Mononuclear cell (primary cell): ENCODE measurements at regions not wholly inside any gene's neighbourhood (a gene's known extent, or its start where the extent isn't known, plus 50 kb on each side); places are given as distances from the start of the nearest gene placed in this dataset.

ENCODE experiments used
- H3K27me3 ChIP-seq: 2 replicates; pipeline ENCODE4 v1.6.0; 2011; ENCODE audit warnings: low read length, control low read depth; ENCODE audit not compliant: insufficient read depth
- H3K4me1 ChIP-seq: 2 replicates; pipeline ENCODE4 v1.5.1; 2011; ENCODE audit warnings: mild to moderate bottlenecking, low read length, control low read depth; ENCODE audit not compliant: insufficient read depth
- H3K4me3 ChIP-seq: 2 replicates; pipeline ENCODE4 v1.5.1; 2011; ENCODE audit warnings: mild to moderate bottlenecking, low read length, moderate library complexity
- H3K9me3 ChIP-seq: 2 replicates; pipeline ENCODE4 v1.5.1; 2011; ENCODE audit warnings: low read depth, mild to moderate bottlenecking, control low read depth, low read length

DNA sequence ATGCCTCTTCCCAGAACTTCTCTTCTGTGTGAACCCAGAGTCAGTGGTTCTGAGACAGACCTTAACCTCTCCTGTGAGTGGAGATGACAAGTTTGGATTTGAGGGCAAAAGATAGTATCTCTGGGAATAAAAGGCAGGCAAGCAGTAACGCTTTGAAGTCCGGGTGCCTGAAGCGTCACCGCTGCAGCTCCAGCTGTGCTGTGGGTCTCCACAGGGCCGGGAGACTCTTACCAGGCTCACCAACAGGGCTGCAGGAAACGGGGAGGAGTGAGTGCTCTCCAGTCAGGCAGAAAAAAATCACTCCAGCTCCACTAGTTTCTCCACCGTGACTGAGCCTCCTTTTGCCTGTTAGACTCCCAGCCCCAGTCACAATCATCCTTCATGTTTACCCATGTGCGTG is 79.7 kb upstream of the MAP4K4 start:
- Histone ChIP-seq H3K9me3 (no peaks in the 10 kb centered on the region), H3K27me3 (no peaks in the 10 kb centered on the region), H3K4me3 (no peak overlapping the region), H3K4me1 (peaks cover 33% of the 10 kb centered on the region)

DNA sequence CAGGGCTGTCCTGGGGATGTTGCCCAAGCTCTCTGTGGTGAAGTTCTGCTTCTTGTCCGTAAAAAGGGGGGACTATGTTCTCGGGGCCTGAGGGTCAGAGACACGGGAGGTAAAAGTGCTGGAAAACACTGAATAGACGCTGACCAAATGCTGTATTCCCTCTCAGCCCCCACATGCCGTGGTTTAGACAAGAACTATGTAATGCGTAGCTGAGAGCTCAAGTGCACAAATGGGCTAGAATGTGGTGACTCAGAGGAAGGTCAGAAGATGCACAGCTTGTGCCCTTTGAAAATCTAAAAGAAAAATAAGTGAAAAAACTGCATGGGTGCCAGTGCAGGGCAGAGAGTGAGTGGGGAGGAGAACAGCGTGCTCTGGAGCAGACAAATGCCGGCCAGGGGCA is 80.3 kb upstream of the MAP4K4 start:
- peaks cover 28% of the 10 kb centered on the region for H3K4me1 ChIP-seq
- H3K9me3 ChIP-seq = no peaks in the 10 kb centered on the region
- H3K4me3 ChIP-seq = no peak overlapping the region
- no peaks in the 10 kb centered on the region for H3K27me3 ChIP-seq

- Histone ChIP-seq H3K9me3 (no peaks in the 10 kb centered on the region), H3K4me1 (peaks cover 12% of the 10 kb centered on the region), H3K27me3 (no peaks in the 10 kb centered on the region), H3K4me3 (no peak overlapping the region)
Measured at GRCh38 chr2:101614127-101614759, 83.3 kb upstream of the MAP4K4 start.

DNA sequence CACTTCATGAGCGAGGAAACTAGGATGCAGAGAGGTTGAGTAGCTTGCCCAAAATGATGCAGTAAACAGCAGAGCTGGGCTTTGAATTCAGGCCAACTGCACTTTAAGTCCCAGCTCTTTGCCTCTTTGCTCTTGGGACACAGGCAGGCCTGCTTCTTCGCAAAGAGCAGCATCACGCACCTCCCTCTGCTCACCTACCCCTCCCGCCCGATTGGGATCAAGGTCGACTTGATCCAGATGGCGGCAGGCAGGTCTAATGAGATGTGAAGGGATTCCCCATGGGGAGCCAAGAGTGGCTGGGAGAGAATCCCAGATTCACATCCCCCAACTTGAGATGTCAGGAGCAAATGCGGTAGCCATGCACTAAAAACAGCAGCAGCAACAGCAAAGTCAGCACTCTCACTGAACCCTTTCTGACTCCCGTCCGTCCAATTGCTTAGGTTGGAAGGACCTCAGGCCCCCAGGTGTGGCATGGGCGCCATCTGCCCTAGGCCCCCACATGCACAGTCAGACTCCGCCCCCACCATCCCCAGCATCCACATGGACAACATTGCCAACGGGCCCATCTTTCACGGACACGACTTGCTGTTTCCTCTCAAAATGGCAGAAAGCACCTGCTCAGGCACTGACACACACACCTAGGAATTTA is 84.3 kb upstream of the MAP4K4 start:
- Histone ChIP-seq H3K9me3 (no peaks in the 10 kb centered on the region), H3K4me3 (no peak overlapping the region), H3K4me1 (peaks cover 1% of the 10 kb centered on the region), H3K27me3 (no peaks in the 10 kb centered on the region)

DNA sequence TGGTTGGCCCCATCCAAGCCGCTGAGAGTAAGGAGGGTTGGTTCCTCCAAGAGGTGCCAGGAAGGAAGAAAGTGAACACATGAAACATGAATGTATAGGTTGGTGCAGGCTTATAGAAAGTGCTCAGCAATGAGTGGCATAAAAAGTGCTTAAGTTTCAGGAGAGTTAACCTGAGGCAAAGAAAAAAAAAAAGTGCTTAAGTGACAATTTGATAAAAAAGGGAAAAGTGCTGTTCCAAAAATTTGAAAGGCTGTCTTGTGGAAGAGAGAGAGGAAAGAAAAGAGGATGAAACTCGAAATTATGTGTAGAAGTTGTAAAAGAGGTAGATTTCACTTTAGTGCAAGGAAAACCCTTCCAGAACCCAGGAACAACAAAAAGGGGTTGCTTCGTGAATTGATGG is 85.5 kb upstream of the MAP4K4 start:
- no peak overlapping the region for H3K4me3 ChIP-seq
- no peaks in the 10 kb centered on the region for H3K4me1 ChIP-seq
- H3K9me3 ChIP-seq = no peaks in the 10 kb centered on the region
- no peaks in the 10 kb centered on the region for H3K27me3 ChIP-seq

GRCh38 chr2:101610750-101611315 is 86.7 kb upstream of the MAP4K4 start:
- Histone ChIP-seq H3K4me1 (no peaks in the 10 kb centered on the region), H3K9me3 (no peaks in the 10 kb centered on the region), H3K4me3 (no peak overlapping the region), H3K27me3 (no peaks in the 10 kb centered on the region)

- no peaks in the 10 kb centered on the region for H3K4me1 ChIP-seq
- H3K4me3 ChIP-seq = no peak overlapping the region
- H3K9me3 ChIP-seq = no peaks in the 10 kb centered on the region
Measured at GRCh38 chr2:101609433-101609832, 88.1 kb upstream of the MAP4K4 start.

GRCh38 chr2:101608408-101609310 is 88.8 kb upstream of the MAP4K4 start:
- Histone ChIP-seq H3K4me3 (no peak overlapping the region), H3K9me3 (no peaks in the 10 kb centered on the region), H3K4me1 (no peaks in the 10 kb centered on the region), H3K27me3 (no peaks in the 10 kb centered on the region)

More at GRCh38 chr2:101609433-101609832, 88.1 kb upstream of the MAP4K4 start:
- H3K27me3 ChIP-seq = no peaks in the 10 kb centered on the region

DNA sequence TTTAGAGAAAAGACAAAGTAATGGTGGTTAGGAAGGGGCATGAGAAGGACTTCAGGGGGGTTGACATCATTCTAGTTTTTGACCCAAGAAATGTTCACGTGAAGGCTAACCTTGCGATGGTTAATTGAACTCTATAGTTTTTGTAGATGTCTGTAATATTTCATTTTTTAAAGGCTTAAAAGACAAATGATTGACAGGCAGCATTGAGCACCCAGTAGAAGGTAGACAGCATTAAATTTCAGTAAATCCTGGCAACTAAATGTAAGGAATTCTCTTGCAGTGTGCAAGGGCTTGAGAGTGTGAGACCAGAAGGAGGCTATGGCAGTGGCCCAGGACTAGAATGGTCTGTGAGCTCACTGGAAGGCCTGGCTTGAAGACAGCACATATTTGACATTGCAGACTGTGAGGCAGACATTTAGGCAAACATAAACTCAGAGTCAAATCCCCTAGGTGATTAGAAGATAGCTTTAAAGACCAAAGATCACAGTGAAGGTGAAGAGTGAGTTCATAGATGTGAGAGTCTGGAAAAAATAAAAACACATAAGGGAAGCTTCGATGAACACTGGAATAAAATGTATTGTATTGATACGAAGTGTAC is 100.1 kb upstream of the MAP4K4 start:
- H3K27me3 ChIP-seq = no peaks in the 10 kb centered on the region
- no peaks in the 10 kb centered on the region for H3K4me1 ChIP-seq
- no peak overlapping the region for H3K4me3 ChIP-seq
- no peaks in the 10 kb centered on the region for H3K9me3 ChIP-seq

GRCh38 chr2:101596333-101596732 is 101.2 kb upstream of the MAP4K4 start:
- no peak overlapping the region for H3K4me3 ChIP-seq
- H3K4me1 ChIP-seq = no peaks in the 10 kb centered on the region
- H3K27me3 ChIP-seq = no peaks in the 10 kb centered on the region
- no peaks in the 10 kb centered on the region for H3K9me3 ChIP-seq

- H3K4me1 ChIP-seq = no peaks in the 10 kb centered on the region
- H3K27me3 ChIP-seq = no peaks in the 10 kb centered on the region
- no peak overlapping the region for H3K4me3 ChIP-seq
Measured at GRCh38 chr2:101587251-101587650, 110.3 kb upstream of the MAP4K4 start.

GRCh38 chr2:101583861-101584260 is 108.9 kb upstream of the RFX8 start:
- H3K4me1 ChIP-seq = no peaks in the 10 kb centered on the region
- H3K4me3 ChIP-seq = no peak overlapping the region
- peaks cover 1% of the 10 kb centered on the region for H3K9me3 ChIP-seq
- H3K27me3 ChIP-seq = no peaks in the 10 kb centered on the region

More at GRCh38 chr2:101587251-101587650, 110.3 kb upstream of the MAP4K4 start:
- peaks cover 6% of the 10 kb centered on the region for H3K9me3 ChIP-seq

DNA sequence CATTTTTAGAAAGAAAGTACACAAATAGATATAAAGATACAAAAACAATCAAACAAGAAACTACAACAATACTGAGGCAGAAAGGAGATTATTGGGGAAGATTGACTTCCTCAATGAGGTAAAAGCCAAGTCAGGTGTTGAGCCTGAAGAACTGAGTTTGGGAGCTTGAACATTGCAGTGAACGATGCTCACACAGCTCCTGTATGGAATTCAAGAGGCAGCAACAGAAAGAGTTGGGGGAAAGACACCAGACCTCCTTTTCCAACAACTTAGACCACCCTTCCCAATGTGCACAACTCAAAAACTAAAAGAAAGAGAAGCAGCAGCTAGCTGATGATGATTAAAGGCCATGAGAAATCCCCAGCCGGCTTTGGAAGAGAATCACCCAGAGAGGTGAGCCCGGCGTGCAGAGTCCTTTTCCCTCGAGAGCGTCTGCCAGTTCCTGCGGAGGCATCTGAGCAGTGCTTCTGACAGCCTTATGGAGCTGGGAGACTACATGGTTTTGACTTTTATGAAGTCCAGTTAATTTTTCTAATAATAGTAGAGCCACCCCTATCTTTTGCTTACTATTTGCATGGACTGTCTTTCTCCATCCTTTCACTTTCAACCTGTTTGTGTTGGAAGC is 106.9 kb upstream of the RFX8 start:
- Histone ChIP-seq H3K9me3 (no peaks in the 10 kb centered on the region), H3K4me3 (no peak overlapping the region), H3K27me3 (no peaks in the 10 kb centered on the region), H3K4me1 (no peaks in the 10 kb centered on the region)

- H3K4me3 ChIP-seq = no peak overlapping the region
- no peaks in the 10 kb centered on the region for H3K9me3 ChIP-seq
- H3K27me3 ChIP-seq = no peaks in the 10 kb centered on the region
- no peaks in the 10 kb centered on the region for H3K4me1 ChIP-seq
Measured at GRCh38 chr2:101580528-101580927, 105.6 kb upstream of the RFX8 start.
